ENCODE measurements at regions not wholly inside any gene's neighbourhood (a gene's known extent, or its start where the extent isn't known, plus 50 kb on each side); places are given as distances from the start of the nearest gene placed in this dataset.

- no peak for DNase-seq (ENCODE audit: insufficient read length, low spot score, missing footprints)
- Histone ChIP-seq H3K79me2 (ENCODE audit: insufficient read depth, low read length) (no peaks in the 10 kb centered on the region), H3K36me3 (ENCODE audit: insufficient read depth, low read length) (no peaks in the 10 kb centered on the region), H3K4me3 (ENCODE audit: insufficient read depth, low read length) (no peak overlapping the region), H3K9me3 (ENCODE audit: low read depth, low read length) (no peaks in the 10 kb centered on the region), H3K27me3 (ENCODE audit: insufficient read depth, low read length) (no peaks in the 10 kb centered on the region), H3K27ac (ENCODE audit: low read depth, low read length) (no peak overlapping the region), H3K4me1 (ENCODE audit: insufficient read depth, low read length) (no peaks in the 10 kb centered on the region), H2AFZ (ENCODE audit: low read length) (no peak overlapping the region), H3K4me2 (ENCODE audit: insufficient read depth, low read length) (no peak overlapping the region), H4K20me1 (ENCODE audit: insufficient read depth, low read length) (no peaks in the 10 kb centered on the region)
- no peak for TF ChIP-seq CTCF (IDR thresholded peaks at IDR 0.05; ENCODE audit: extremely low read depth, low read depth, low read length)
Measured at GRCh38 chr12:72135021-72135301, 137.2 kb upstream of the TRHDE start.

- Histone ChIP-seq H3K36me3 (ENCODE audit: insufficient read depth, low read length) (no peaks in the 10 kb centered on the region), H3K9me3 (ENCODE audit: low read depth, low read length) (no peaks in the 10 kb centered on the region), H2AFZ (ENCODE audit: low read length) (no peak overlapping the region), H3K4me2 (ENCODE audit: insufficient read depth, low read length) (no peak overlapping the region), H4K20me1 (ENCODE audit: insufficient read depth, low read length) (no peaks in the 10 kb centered on the region), H3K4me1 (ENCODE audit: insufficient read depth, low read length) (no peaks in the 10 kb centered on the region), H3K27ac (ENCODE audit: low read depth, low read length) (no peak overlapping the region), H3K79me2 (ENCODE audit: insufficient read depth, low read length) (no peaks in the 10 kb centered on the region), H3K4me3 (ENCODE audit: insufficient read depth, low read length) (no peak overlapping the region), H3K27me3 (ENCODE audit: insufficient read depth, low read length) (no peaks in the 10 kb centered on the region)
- no peak for DNase-seq (ENCODE audit: insufficient read length, low spot score, missing footprints)
- no peak for TF ChIP-seq CTCF (IDR thresholded peaks at IDR 0.05; ENCODE audit: extremely low read depth, low read depth, low read length)
Measured at GRCh38 chr12:72136792-72137191, 135.4 kb upstream of the TRHDE start.

GRCh38 chr12:72139411-72139810, 132.8 kb upstream of the TRHDE start:
- no peaks in the 10 kb centered on the region for H3K79me2 ChIP-seq (ENCODE audit: insufficient read depth, low read length)
- no peaks in the 10 kb centered on the region for H3K27me3 ChIP-seq (ENCODE audit: insufficient read depth, low read length)
- no peaks in the 10 kb centered on the region for H3K36me3 ChIP-seq (ENCODE audit: insufficient read depth, low read length)
- H4K20me1 ChIP-seq (ENCODE audit: insufficient read depth, low read length) = no peaks in the 10 kb centered on the region
- no peaks in the 10 kb centered on the region for H3K4me1 ChIP-seq (ENCODE audit: insufficient read depth, low read length)
- H3K27ac ChIP-seq (ENCODE audit: low read depth, low read length) = no peak overlapping the region
- no peak overlapping the region for H2AFZ ChIP-seq (ENCODE audit: low read length)
- no peak for DNase-seq (ENCODE audit: insufficient read length, low spot score, missing footprints)
- no peak for TF ChIP-seq CTCF (IDR thresholded peaks at IDR 0.05; ENCODE audit: extremely low read depth, low read depth, low read length)
- H3K9me3 ChIP-seq (ENCODE audit: low read depth, low read length) = no peaks in the 10 kb centered on the region
- no peak overlapping the region for H3K4me3 ChIP-seq (ENCODE audit: insufficient read depth, low read length)
- no peak overlapping the region for H3K4me2 ChIP-seq (ENCODE audit: insufficient read depth, low read length)

GRCh38 chr12:72141381-72141780, 130.8 kb upstream of the TRHDE start:
- no peak overlapping the region for H3K4me2 ChIP-seq (ENCODE audit: insufficient read depth, low read length)
- no peak for DNase-seq (ENCODE audit: insufficient read length, low spot score, missing footprints)
- H3K27ac ChIP-seq (ENCODE audit: low read depth, low read length) = no peak overlapping the region
- H3K4me1 ChIP-seq (ENCODE audit: insufficient read depth, low read length) = no peaks in the 10 kb centered on the region
- H3K4me3 ChIP-seq (ENCODE audit: insufficient read depth, low read length) = no peak overlapping the region
- H4K20me1 ChIP-seq (ENCODE audit: insufficient read depth, low read length) = no peaks in the 10 kb centered on the region
- no peaks in the 10 kb centered on the region for H3K27me3 ChIP-seq (ENCODE audit: insufficient read depth, low read length)
- H3K36me3 ChIP-seq (ENCODE audit: insufficient read depth, low read length) = no peaks in the 10 kb centered on the region
- peak; percentile 10 for TF ChIP-seq CTCF (IDR thresholded peaks at IDR 0.05; ENCODE audit: extremely low read depth, low read depth, low read length)
- H2AFZ ChIP-seq (ENCODE audit: low read length) = no peak overlapping the region
- H3K79me2 ChIP-seq (ENCODE audit: insufficient read depth, low read length) = no peaks in the 10 kb centered on the region
- H3K9me3 ChIP-seq (ENCODE audit: low read depth, low read length) = no peaks in the 10 kb centered on the region
